Ammon's horn (tissue), 1 donor: ENCODE measurements at regions not wholly inside any gene's neighbourhood (a gene's known extent, or its start where the extent isn't known, plus 50 kb on each side); places are given as distances from the start of the nearest gene placed in this dataset.

Source experiments
- DNase-seq: peaks from one replicate; pipeline ENCODE4 v3.0.0-alpha.2; 2016; ENCODE audit warnings: low spot score

DNA sequence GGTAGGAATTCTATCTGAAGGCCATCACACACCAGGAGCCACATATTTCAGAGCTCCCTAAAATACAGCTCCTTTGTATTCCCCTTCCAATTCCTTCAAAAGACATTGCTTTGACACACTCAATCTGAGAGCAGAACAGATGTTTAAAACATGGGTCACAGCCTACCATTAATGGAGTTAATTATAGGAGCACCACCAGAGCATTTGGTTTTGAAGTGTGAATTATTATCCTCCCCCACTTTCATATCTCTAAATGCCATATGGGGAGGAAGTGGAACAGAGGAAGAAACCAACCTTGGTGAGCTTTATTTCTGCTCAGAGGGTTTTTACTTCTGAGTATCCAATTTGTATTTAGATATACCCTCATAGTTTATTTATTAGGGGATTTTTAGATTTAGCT, 50.7 kb upstream of the TNFRSF21 start:
- DNase-seq, result no peak

- DNase-seq, result no peak
Observed at GRCh38 chr6:47362857-47363461, 53.3 kb upstream of the TNFRSF21 start.

DNA sequence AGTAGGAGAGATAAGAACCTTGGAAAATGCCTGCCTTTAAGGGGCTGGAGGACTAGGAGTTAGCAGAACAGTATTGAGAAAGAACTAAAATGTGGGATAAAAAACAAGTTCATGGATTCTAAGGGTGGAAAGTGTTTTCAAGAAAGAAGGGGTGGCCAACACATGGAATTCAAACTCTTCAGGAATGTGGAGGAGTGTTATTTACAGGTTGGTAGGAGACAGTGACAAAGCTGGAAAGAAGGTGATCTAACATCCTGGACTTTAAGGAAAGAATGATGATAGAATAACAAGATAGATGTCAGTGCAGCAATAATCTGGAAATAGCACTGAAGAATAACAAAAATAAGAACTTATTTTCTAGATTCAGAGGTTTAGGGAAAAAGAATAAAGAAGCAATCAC, 54.0 kb upstream of the TNFRSF21 start:
- no peak for DNase-seq

- DNase-seq, result no peak
Observed at GRCh38 chr6:47366335-47366890, 56.7 kb upstream of the TNFRSF21 start.

GRCh38 chr6:47371139-47371869, 61.6 kb upstream of the TNFRSF21 start:
- DNase-seq, result no peak

- DNase-seq, result no peak
Observed at GRCh38 chr6:47371870-47372255, 62.2 kb upstream of the TNFRSF21 start.

- no peak for DNase-seq
Observed at GRCh38 chr6:47372318-47372717, 62.6 kb upstream of the TNFRSF21 start.

GRCh38 chr6:47375426-47375825, 65.7 kb upstream of the TNFRSF21 start:
- peak; percentile 10 for DNase-seq

GRCh38 chr6:47376930-47377329, 67.2 kb upstream of the TNFRSF21 start:
- DNase-seq, result no peak

DNA sequence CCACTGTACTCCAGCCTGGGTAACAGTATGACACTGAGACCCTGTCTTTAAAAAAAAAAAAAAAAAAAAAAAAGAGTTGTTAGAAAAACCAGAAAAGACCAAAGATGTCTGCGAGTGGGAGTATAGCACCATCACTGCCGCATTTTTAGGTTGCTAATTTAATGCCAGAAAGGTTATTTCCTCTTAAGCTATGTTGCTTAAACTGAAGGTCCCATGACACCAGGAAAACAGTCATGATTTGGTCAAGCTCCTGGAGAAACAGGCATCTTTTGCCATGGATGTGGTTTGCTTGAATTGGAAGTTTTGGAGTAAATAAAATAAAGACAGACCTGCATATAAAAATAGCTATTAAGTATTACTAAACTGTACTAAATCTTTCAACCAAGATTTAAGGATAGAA, 68.3 kb upstream of the TNFRSF21 start:
- DNase-seq, result no peak

- no peak for DNase-seq
Observed at GRCh38 chr6:47379328-47379727, 69.6 kb upstream of the TNFRSF21 start.

DNA sequence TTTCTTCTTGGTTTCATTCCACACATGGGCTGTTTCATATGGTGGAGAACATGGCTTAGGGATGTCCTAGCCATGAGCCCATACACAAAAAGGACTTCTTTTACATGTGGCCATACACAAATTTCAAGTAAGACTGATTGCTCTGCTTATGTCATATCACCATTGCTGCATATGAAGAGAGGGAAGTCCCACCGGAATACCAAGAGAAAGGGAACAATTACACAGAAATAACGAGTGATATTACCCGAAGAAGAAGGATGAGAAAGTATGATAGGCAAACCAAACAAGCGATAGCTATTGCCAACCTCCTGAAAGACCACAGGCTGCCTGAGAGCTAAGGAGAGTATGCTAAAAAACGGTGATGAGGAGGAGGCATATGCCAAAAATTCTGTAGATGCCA, 70.5 kb upstream of the TNFRSF21 start:
- DNase-seq, result no peak

- no peak for DNase-seq
Observed at GRCh38 chr6:47381036-47381435, 71.3 kb upstream of the TNFRSF21 start.

GRCh38 chr6:47383360-47383759, 73.7 kb upstream of the TNFRSF21 start:
- DNase-seq, result no peak

DNA sequence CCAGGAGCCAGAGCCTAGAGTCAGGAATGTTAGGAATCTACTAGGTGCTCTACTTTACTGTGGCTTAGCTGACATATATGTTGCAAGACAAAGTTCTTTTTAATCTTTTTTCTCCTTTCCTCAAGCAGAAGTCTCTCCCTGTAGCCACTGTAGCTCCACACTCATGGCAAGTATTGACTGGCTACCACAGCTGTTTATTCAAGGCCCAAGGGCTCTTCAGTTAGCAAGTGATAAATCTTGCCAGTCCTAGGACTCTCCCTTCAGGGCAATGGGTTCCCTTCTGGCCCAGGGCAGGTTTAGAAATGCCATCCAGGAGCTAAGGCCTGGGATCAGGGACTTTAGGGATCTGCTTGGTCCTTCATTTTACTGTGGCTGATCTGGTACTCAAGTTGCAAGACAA, 82.0 kb upstream of the TNFRSF21 start:
- no peak for DNase-seq

GRCh38 chr6:47392251-47392650, 82.5 kb upstream of the TNFRSF21 start:
- DNase-seq, result no peak

DNA sequence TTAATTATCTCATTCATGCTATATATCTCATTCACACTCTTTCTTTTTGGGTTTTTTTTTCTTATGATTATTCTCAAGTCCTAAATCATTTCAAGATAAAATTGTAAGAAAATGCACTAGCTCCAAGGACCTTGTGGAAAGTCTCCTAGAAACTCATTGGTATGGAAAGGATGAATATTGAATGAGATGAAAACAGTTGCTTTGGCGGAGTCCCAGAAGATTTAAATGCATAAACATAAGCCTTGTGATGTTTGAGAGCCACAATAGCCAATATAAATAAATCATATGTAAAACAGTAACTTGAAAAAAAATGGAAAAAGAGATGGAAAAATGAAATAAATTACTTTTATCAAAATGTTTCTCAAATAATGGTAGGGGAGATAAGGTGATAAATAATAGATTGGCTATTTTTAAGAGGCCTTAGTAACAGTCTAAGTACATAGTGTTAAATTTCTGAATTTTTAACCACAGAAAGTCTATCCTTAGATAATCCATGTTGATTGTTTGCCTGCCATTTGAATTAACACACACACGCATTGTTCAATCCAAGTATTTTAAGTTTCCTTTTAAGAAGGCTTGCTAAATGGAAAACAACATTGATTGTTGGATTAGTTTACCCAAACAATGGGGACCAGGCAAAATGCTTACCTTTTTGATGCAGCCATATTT, 81.1 kb upstream of the CD2AP start:
- DNase-seq, result no peak

DNA sequence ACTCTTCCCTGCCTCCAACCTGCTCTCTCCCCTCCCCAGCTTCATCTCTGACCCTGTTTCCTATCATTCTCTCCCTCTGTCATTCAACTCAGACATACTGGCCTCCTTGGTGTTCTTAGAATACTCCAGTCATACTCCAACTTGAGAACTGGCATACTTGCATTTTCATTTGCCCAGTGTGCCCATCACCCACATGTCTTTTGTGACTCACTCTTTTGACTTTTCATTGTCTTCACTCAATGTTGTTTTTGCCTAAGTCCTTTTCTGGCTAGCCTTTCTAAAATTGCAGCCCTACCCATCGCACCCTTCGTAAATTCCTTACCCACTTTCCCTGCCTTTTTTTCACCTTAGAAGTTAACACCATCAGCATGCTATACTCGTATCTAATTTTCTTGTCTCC, 77.0 kb upstream of the CD2AP start:
- no peak for DNase-seq

DNA sequence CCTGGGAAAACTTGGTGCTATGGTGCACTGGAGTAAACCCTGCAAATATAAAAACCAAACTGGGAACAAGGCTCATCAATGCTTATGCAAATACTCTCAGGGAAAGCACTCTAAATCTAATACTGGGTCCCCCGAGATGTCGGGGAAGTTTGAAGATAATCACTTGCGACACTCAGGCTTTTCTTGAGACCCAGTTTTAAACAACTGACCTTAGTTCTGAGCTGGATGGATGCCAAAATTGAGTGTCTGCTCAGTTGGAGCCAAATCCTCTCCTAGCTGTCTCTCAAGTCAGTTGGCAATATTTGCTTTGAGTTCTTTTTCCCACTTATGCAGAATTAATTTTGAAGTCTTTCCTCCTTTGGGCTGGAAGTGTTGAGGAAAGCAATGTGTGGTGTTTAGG, 75.5 kb upstream of the CD2AP start:
- DNase-seq, result no peak

DNA sequence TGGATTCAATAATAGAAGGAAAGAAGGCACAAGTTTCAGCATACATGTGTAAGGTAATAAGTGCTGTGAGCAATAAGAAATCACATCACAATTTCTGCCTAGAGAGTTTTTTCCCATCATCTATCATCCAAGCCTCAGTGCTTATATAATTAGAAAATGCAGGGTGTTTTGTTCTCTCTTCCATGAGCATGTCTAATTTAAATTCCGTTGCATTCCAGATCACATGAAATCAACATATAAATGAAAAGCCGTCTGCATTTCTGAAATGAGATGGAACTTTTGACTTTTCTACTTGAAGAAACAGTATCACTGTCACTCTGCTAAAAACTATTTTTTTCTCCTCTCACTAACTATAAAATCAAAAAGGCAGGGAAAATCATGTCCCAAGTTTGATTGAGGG, 74.5 kb upstream of the CD2AP start:
- DNase-seq, result no peak

- no peak for DNase-seq
Observed at GRCh38 chr6:47403801-47404200, 73.8 kb upstream of the CD2AP start.

GRCh38 chr6:47404435-47404834, 73.2 kb upstream of the CD2AP start:
- DNase-seq, result no peak

- no peak for DNase-seq
Observed at GRCh38 chr6:47405273-47405672, 72.3 kb upstream of the CD2AP start.
